Cardiac muscle cell (in vitro differentiated cells and primary cell): ENCODE measurements at regions not wholly inside any gene's neighbourhood (a gene's known extent, or its start where the extent isn't known, plus 50 kb on each side); places are given as distances from the start of the nearest gene placed in this dataset.

Experiments
- DNase-seq, 2 donors: peaks; one replicate each; pipeline versions ENCODE4 v3.0.0 to v3.0.0-alpha.2; 2010 to 2017; ENCODE audit warnings: low read depth in 1 of 2, low spot score in 1 of 2
- H3K27ac ChIP-seq: fragments of 200-600 bp; sonication (generic); 2 replicates; pipeline ENCODE4 v1.5.1; 2016
- H3K27me3 ChIP-seq: fragments of 200-600 bp; sonication (generic); 2 replicates; pipeline ENCODE4 v1.6.0; 2016; ENCODE audit warnings: control low read depth
- H3K36me3 ChIP-seq: fragments of 200-600 bp; sonication (generic); 2 replicates; pipeline ENCODE4 v1.5.1; 2016; ENCODE audit warnings: control low read depth
- H3K4me1 ChIP-seq: fragments of 200-600 bp; sonication (generic); 2 replicates; pipeline ENCODE4 v1.8.1; 2017; ENCODE audit warnings: low read depth, mild to moderate bottlenecking, mixed run types
- H3K4me3 ChIP-seq: fragments of 200-600 bp; sonication (generic); 2 replicates; pipeline ENCODE4 v1.5.1; 2016; ENCODE audit warnings: mild to moderate bottlenecking
- H3K9me3 ChIP-seq: fragments of 200-600 bp; sonication (generic); 2 replicates; pipeline ENCODE4 v1.5.1; 2017; ENCODE audit warnings: low read depth, mild to moderate bottlenecking, control low read depth
- TF ChIP-seq, protein P1 (sequence below): IDR thresholded peaks from 2 replicates; pipeline ENCODE4 v1.5.1; 2012; ENCODE audit warnings: low read depth, mild to moderate bottlenecking, low read length

DNA sequence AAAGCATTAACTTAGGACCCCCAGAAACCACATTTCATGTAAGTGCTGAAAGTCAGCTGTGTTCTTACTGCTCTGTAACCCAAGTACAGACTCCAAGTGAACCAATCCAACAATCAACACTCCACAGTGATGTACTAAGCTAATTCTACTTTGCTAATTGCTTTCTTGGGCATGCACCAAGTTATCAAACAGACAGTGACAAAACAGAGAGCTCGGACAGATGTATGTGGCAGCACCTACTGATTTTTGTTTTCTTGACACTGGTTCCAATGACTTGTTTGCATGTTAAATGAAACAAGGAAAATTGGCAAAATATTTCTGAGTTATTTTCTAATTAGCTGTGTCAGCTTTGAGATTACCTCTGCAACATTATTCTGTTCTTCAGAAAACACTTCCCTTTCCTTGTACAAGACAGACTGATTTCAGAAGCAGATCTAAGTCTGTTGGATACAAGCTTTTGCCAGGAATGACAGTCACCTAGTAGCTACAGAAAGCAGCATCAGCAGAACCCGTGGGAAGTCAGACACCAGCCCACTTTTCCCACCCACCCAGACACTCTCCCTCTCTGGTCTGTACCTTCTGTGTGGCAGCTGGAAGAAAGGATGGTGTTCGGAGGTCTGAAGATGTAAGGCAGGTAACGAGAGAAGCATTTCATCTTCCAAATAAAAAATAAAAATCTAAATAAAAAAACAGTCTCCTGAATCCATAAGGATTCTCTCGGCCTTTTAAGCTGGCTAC lies 176.7 kb upstream of the PPP2R2B start:
- TF ChIP-seq, protein P1, sequence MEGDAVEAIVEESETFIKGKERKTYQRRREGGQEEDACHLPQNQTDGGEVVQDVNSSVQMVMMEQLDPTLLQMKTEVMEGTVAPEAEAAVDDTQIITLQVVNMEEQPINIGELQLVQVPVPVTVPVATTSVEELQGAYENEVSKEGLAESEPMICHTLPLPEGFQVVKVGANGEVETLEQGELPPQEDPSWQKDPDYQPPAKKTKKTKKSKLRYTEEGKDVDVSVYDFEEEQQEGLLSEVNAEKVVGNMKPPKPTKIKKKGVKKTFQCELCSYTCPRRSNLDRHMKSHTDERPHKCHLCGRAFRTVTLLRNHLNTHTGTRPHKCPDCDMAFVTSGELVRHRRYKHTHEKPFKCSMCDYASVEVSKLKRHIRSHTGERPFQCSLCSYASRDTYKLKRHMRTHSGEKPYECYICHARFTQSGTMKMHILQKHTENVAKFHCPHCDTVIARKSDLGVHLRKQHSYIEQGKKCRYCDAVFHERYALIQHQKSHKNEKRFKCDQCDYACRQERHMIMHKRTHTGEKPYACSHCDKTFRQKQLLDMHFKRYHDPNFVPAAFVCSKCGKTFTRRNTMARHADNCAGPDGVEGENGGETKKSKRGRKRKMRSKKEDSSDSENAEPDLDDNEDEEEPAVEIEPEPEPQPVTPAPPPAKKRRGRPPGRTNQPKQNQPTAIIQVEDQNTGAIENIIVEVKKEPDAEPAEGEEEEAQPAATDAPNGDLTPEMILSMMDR = no peak
- H3K27ac ChIP-seq = no peak overlapping the region
- H3K9me3 ChIP-seq = no peaks in the 10 kb centered on the region
- H3K36me3 ChIP-seq = no peaks in the 10 kb centered on the region
- H3K27me3 ChIP-seq = no peaks in the 10 kb centered on the region
- peaks cover 8% of the 10 kb centered on the region for H3K4me1 ChIP-seq
- no peak overlapping the region for H3K4me3 ChIP-seq
- DNase-seq = no peak

DNA sequence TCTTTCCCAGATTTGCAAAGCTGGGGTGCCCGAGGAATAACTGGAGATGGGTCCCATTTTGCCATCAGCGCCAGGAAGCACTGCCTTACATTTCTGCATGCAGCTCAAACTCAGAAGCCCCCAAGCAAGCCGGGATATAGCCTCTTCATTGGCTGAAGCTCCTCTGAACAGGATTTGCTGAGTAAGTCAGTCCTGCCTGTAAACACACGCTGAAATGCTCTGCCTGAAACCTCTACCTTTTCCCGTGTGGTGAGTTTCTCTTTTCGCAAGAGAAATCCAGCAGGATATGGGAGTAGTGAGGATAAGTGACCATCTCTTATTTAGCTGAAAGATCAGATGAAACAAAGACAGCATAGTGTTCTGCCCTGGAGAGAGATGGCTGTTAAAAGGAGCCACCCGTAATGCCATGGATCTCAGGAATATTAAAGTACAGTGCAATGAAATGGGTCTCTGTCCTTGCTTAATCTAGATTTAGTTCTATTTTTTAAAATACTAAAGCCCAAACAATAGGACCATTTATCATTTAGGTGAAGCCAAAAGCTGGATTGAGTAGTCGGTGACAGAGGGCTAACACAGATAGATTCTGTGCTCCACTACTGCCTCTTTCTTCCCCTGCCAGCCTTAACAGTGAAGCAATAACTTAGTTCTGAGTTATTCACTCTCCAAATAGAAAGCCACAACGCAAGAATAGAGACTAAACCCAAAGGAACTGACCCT lies 177.5 kb upstream of the PPP2R2B start:
- Histone ChIP-seq H3K36me3 (no peaks in the 10 kb centered on the region), H3K4me1 (peaks cover 8% of the 10 kb centered on the region), H3K27me3 (no peaks in the 10 kb centered on the region), H3K9me3 (no peaks in the 10 kb centered on the region), H3K4me3 (no peak overlapping the region), H3K27ac (no peak overlapping the region)
- DNase-seq = peak in 1 of 2 donors; percentile 51
- TF ChIP-seq, protein P1 = no peak

DNA sequence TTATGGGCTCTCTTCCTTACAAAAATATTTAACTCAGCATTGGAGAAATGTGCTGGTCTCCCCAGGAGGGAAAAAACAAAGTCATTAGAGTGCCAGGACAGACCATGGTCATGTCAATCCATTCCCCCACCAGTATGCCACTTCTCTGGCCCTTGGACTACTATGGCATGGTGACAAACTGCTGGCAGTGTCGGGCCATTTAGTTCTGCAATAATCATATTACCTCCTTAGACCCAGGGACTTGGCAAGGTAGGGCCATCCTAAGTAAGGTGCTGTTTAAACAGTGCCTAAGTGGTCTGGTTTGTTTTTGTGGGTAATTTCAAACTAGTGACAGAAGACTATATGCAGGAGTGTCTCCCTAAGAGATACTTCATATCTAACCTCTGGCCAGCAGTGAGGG lies 177.8 kb upstream of the STK32A start:
- no peak for DNase-seq
- Histone ChIP-seq H3K4me1 (peaks cover 14% of the 10 kb centered on the region), H3K36me3 (no peaks in the 10 kb centered on the region), H3K9me3 (no peaks in the 10 kb centered on the region), H3K27ac (no peak overlapping the region), H3K4me3 (no peak overlapping the region), H3K27me3 (no peaks in the 10 kb centered on the region)
- TF ChIP-seq, protein P1 = no peak

DNA sequence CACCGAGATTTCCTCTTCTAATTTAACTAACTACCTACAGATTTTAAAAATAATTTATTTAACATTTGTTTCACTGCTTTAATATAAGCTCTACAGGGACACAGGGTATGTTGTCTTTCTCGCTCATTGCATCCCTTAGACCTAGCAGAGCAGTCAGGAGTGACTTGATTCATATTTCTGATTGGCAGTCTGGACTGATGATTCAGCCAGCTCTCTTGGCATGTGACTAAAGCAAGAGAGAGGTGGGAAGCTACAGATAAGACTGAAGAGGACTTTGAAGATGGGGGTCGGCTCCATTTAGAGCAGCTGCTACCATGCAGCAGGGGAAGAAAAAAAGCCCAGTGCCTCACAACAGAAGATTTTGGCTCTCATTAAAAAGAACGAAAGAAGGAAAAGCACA lies 173.4 kb upstream of the STK32A start:
- peak in 1 of 2 donors; percentile 18 for DNase-seq
- Histone ChIP-seq H3K36me3 (no peaks in the 10 kb centered on the region), H3K27ac (no peak overlapping the region), H3K27me3 (no peaks in the 10 kb centered on the region), H3K9me3 (no peaks in the 10 kb centered on the region), H3K4me1 (peaks cover 14% of the 10 kb centered on the region), H3K4me3 (no peak overlapping the region)
- TF ChIP-seq, protein P1 = no peak

DNA sequence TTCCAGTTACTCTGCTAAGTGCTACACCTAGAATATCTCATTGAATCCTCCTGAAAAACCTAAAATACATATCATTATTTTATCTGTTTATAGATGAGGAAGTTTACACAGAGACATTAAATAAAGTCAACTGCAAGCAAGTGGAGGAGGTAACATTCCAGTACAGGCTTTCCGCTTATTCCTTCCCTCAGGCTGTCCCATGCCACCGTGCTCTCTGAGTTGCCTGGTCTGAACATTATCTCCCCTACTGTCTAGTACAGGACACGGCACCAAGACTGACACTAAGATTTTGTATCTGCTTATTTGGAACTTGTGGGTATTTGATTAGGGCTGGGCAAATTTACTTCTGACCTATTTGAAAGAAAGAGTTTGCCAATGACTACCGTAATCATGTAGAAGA lies 172.4 kb upstream of the STK32A start:
- Histone ChIP-seq H3K36me3 (no peaks in the 10 kb centered on the region), H3K4me3 (no peak overlapping the region), H3K27me3 (no peaks in the 10 kb centered on the region), H3K9me3 (no peaks in the 10 kb centered on the region), H3K4me1 (peaks cover 14% of the 10 kb centered on the region), H3K27ac (no peak overlapping the region)
- no peak for DNase-seq
- TF ChIP-seq, protein P1 = no peak
